HCT116 (cell line): ENCODE measurements at regions not wholly inside any gene's neighbourhood (a gene's known extent, or its start where the extent isn't known, plus 50 kb on each side); places are given as distances from the start of the nearest gene placed in this dataset.

Experiments used
- ATAC-seq: fragments of 200-7000 bp; cut with Tn5 transposase; 2 replicates; pipeline ENCODE4 v1.9.1; 2020; ENCODE audit warnings: mild to moderate bottlenecking, moderate library complexity
- BruUV-seq: library from RNA; stranded (reverse); fragments of 400-500 nt; replicated peaks from 2 replicates; lab custom pipeline; 2021; lab: Mats Ljungman, UMichigan
- CTCF ChIA-PET: fragments of 300-600 bp; sonication (Branson Sonifier 250); formaldehyde crosslinking; loops from one replicate; lab custom pipeline; 2021; ENCODE audit warnings: antibody characterized with exemption; lab: Charles Lee
- POLR2A ChIA-PET: fragments of 300-600, 350-600 bp; sonication (Branson Sonifier 250); formaldehyde crosslinking; loops from one replicate; lab custom pipeline; 2021; ENCODE audit warnings: antibody characterized with exemption; lab: Charles Lee
- RAD21 ChIA-PET, 2 experiments: fragments of 300-600 bp; sonication (Branson Sonifier 250); formaldehyde crosslinking; loops; one replicate each; lab custom pipeline; 2023; ENCODE audit warnings: low total read pairs in 2 of 2; ENCODE audit not compliant: uncharacterized antibody in 2 of 2, unreplicated experiment in 2 of 2, low non-redundant PET in 1 of 2; lab: Charles Lee
- DNase-seq: peaks from one replicate; pipeline ENCODE4 v3.0.0-alpha.2; 2010; ENCODE audit warnings: low read depth, low spot score
- H2AFZ ChIP-seq: fragments of 200-600 bp; shearing (Covaris generic), sonication (generic); 2 replicates; pipeline ENCODE4 v1.6.1; 2017; ENCODE audit warnings: low read depth, mixed run types, mixed read lengths, antibody characterized with exemption, low read length; ENCODE audit not compliant: poor library complexity, severe bottlenecking
- H3K27ac ChIP-seq: 2 replicates; pipeline ENCODE4 v1.5.1; 2012; ENCODE audit warnings: low read depth, low read length
- H3K27me3 ChIP-seq: fragments of 200-600 bp; sonication (generic); 2 replicates; pipeline ENCODE4 v1.6.1; 2016; ENCODE audit warnings: mixed run types, low read length, mixed read lengths; ENCODE audit not compliant: insufficient read depth
- H3K36me3 ChIP-seq, 2 experiments: fragments of 200-500 bp in 1 of 2; fragments of 200-600 bp in 1 of 2; sonication (Bioruptor generic) in 1 of 2; sonication (generic) in 1 of 2; 2 replicates each; pipeline versions ENCODE4 v1.5.1 to v1.6.1; 2014 to 2016; ENCODE audit warnings: low read length in 2 of 2, inconsistent platforms in 1 of 2, mixed read lengths in 1 of 2, mixed run types in 1 of 2; ENCODE audit not compliant: insufficient read depth in 2 of 2, control insufficient read depth in 1 of 2
- H3K4me1 ChIP-seq, 2 experiments: fragments of 200-600 bp in 1 of 2; sonication (generic) in 1 of 2; 2 replicates each; pipeline versions ENCODE4 v1.5.1 to v1.6.1; 2012 to 2017; ENCODE audit warnings: low read length in 2 of 2, inconsistent platforms in 1 of 2, mild to moderate bottlenecking in 1 of 2, mixed read lengths in 1 of 2, mixed run types in 1 of 2, moderate library complexity in 1 of 2; ENCODE audit not compliant: insufficient read depth in 2 of 2, control insufficient read depth in 1 of 2
- H3K4me2 ChIP-seq: fragments of 200-600 bp; sonication (generic); 2 replicates; pipeline ENCODE4 v1.6.1; 2017; ENCODE audit warnings: mixed run types, low read length, mixed read lengths
- H3K4me3 ChIP-seq, 2 experiments: fragments of 200-600 bp in 1 of 2; sonication (generic) in 1 of 2; replicated peaks in 1 of 2; 2 replicates each; pipeline ENCODE4 v1.5.1; 2011 to 2016; ENCODE audit warnings: low read length in 2 of 2, control low read depth in 1 of 2, low read depth in 1 of 2, mild to moderate bottlenecking in 1 of 2, mixed read lengths in 1 of 2, mixed run types in 1 of 2
- H3K79me2 ChIP-seq: fragments of 200-600 bp; sonication (generic); 2 replicates; pipeline ENCODE4 v1.6.1; 2017; ENCODE audit warnings: mild to moderate bottlenecking, mixed run types, low read length, moderate library complexity, mixed read lengths; ENCODE audit not compliant: insufficient read depth
- H3K9ac ChIP-seq: fragments of 200-600 bp; sonication (generic); 2 replicates; pipeline ENCODE4 v1.6.1; 2016; ENCODE audit warnings: low read length, mixed read lengths
- H3K9me2 ChIP-seq: fragments of 200-600 bp; sonication (generic), shearing (Covaris generic); 2 replicates; pipeline ENCODE4 v1.6.1; 2017; ENCODE audit warnings: mixed run types, mild to moderate bottlenecking, moderate library complexity; ENCODE audit not compliant: insufficient read depth
- H3K9me3 ChIP-seq, 2 experiments: fragments of 200-500 bp in 1 of 2; fragments of 200-600 bp in 1 of 2; sonication (Bioruptor generic) in 1 of 2; sonication (generic) in 1 of 2; 2 replicates each; pipeline ENCODE4 v1.6.1; 2014 to 2017; ENCODE audit warnings: low read length in 2 of 2, mixed read lengths in 2 of 2, inconsistent platforms in 1 of 2, low read depth in 1 of 2, mild to moderate bottlenecking in 1 of 2, mixed run types in 1 of 2, moderate library complexity in 1 of 2; ENCODE audit not compliant: control insufficient read depth in 1 of 2, insufficient read depth in 1 of 2
- H4K20me1 ChIP-seq: fragments of 200-600 bp; sonication (generic), shearing (Covaris generic); 2 replicates; pipeline ENCODE4 v1.6.1; 2017; ENCODE audit warnings: mixed run types, mild to moderate bottlenecking, moderate library complexity; ENCODE audit not compliant: insufficient read depth
- CEBPB ChIP-seq: IDR thresholded peaks from 2 replicates; pipeline ENCODE4 v1.6.1; 2012; ENCODE audit warnings: low read depth
- EGR1 ChIP-seq: IDR thresholded peaks from 2 replicates; pipeline ENCODE4 v1.6.1; 2012; ENCODE audit warnings: low read depth
- EZH2 ChIP-seq: fragments of 200-600 bp; sonication (generic); IDR thresholded peaks from 2 replicates; pipeline ENCODE4 v1.6.1; 2017; ENCODE audit warnings: antibody characterized with exemption, mixed run types
- EZH2phosphoT487 ChIP-seq: fragments of 200-600 bp; IDR thresholded peaks from 2 replicates; pipeline ENCODE4 v1.6.1; 2018; ENCODE audit warnings: antibody characterized with exemption, borderline replicate concordance
- FOSL1 ChIP-seq: IDR thresholded peaks from 2 replicates; pipeline ENCODE4 v1.6.1; 2012; ENCODE audit warnings: low read depth
- JUND ChIP-seq: IDR thresholded peaks from 2 replicates; pipeline ENCODE4 v1.6.1; 2012
- POLR2AphosphoS5 ChIP-seq: IDR thresholded peaks from 2 replicates; pipeline ENCODE4 v1.6.1; 2011; ENCODE audit warnings: mild to moderate bottlenecking, low read depth, low read length, moderate library complexity
- RAD21 ChIP-seq: IDR thresholded peaks from 2 replicates; pipeline ENCODE4 v1.6.1; 2012; ENCODE audit warnings: low read depth, mild to moderate bottlenecking
- SIN3A ChIP-seq: IDR thresholded peaks from 2 replicates; pipeline ENCODE4 v1.6.1; 2012; ENCODE audit warnings: low read depth
- SP1 ChIP-seq: IDR thresholded peaks from 2 replicates; pipeline ENCODE4 v1.6.1; 2012; ENCODE audit warnings: low read depth
- SRF ChIP-seq: IDR thresholded peaks from 2 replicates; pipeline ENCODE4 v1.6.1; 2012; ENCODE audit warnings: low read depth
- YY1 ChIP-seq: IDR thresholded peaks from 2 replicates; pipeline ENCODE4 v1.6.1; 2011; ENCODE audit warnings: low read length, low read depth, moderate library complexity, mild to moderate bottlenecking; ENCODE audit not compliant: insufficient replicate concordance; ENCODE audit errors: extremely low read depth
- ZNF274 ChIP-seq: fragments of 200-500 bp; sonication (Bioruptor generic); IDR thresholded peaks from 2 replicates; pipeline ENCODE4 v1.6.1; 2014; ENCODE audit warnings: mild to moderate bottlenecking, low read depth, low read length, inconsistent platforms
- intact Hi-C: fragments of 100-400 bp; cut with micrococcal nuclease; formaldehyde crosslinking; loops from 2 replicates; pipeline ENCODE4 v1.10.0; 2022
- TF ChIP-seq, protein P1 (sequence below), 3 experiments: fragments of 200-600 bp in 1 of 3; sonication (generic) in 1 of 3; IDR thresholded peaks in 2 of 3; conservative IDR thresholded peaks in 1 of 3; 2 replicates each; pipeline ENCODE4 v1.5.1; 2012 to 2017; ENCODE audit warnings: low read depth in 2 of 3, low read length in 2 of 3, antibody characterized with exemption in 1 of 3, borderline replicate concordance in 1 of 3, control low read depth in 1 of 3, mild to moderate bottlenecking in 1 of 3, mixed read lengths in 1 of 3, mixed run types in 1 of 3, moderate library complexity in 1 of 3; ENCODE audit not compliant: insufficient read depth in 1 of 3
- TF ChIP-seq, protein P2 (sequence below): IDR thresholded peaks from 2 replicates; pipeline ENCODE4 v1.6.1; 2012

DNA sequence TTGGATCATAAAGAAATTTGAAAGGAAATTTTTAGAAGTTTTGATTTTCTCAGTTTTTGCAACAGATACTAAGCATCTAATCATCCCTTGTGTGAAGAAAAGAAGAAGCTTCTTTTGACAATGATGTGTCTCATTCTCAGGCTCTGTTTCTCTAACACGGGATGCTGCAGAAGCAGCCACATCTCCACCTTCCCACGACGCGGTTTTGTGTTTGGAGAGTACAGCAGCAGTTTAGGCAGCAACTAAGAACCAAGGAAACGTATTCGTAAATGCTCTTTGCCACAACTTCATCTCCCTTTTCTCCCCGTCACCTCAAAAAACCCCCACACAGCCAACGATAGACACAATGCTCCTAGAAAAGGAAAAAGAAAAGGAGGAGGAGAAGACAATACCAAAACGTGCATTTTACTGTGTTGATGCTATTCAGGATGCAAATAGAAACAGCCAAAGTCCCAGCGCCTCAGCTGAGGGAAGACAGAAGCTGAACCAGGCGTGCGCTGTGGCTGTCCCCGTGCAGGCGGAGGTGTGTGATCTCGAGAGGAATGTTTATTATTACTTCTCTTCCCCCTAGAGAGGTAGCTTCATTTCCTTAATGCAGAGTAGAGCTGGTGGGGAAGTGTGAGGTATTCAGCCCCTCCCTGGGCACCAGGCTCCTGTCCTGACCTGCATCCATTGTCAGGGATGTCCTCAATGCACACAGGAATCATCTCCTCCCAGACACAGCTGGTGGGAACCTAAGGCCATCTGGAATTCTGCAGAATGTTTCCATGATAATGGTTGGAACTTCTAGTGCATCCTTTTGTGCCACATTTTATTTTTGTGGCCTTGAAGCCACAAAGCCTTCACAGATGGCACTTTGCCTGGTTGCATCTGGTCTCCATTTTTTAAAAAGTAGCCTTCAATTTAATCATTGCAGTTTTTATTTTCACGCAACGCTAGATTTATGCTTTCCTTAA lies 174.6 kb upstream of the KLF6 start:
- Histone ChIP-seq H3K9ac (no peak overlapping the region), H4K20me1 (no peaks in the 10 kb centered on the region), H3K4me2 (no peak overlapping the region), H3K4me1 (peaks cover 0 to 6% of the 10 kb centered on the region in 2 experiments; a peak in 1 of 4 replicates), H3K9me3 (no peaks in the 10 kb centered on the region), H3K4me3 (no peak overlapping the region), H3K9me2 (no peaks in the 10 kb centered on the region), H3K27ac (no peak overlapping the region), H3K79me2 (no peaks in the 10 kb centered on the region)
- intact Hi-C loops, result no loop called here
- ATAC-seq (no peak), DNase-seq (no peak)
- ChIA-PET POLR2A (no interaction called here), CTCF (no interaction called here)
- BruUV-seq, result no TSS peak
- TF ChIP-seq SIN3A (no peak), POLR2AphosphoS5 (no peak), SP1 (no peak), ZNF274 (no peak), YY1 (no peak), EZH2phosphoT487 (no peak), EZH2 (no peak), FOSL1 (no peak), RAD21 (no peak), EGR1 (no peak), JUND (no peak), SRF (no peak), CEBPB (no peak)
- TF ChIP-seq, protein P1, sequence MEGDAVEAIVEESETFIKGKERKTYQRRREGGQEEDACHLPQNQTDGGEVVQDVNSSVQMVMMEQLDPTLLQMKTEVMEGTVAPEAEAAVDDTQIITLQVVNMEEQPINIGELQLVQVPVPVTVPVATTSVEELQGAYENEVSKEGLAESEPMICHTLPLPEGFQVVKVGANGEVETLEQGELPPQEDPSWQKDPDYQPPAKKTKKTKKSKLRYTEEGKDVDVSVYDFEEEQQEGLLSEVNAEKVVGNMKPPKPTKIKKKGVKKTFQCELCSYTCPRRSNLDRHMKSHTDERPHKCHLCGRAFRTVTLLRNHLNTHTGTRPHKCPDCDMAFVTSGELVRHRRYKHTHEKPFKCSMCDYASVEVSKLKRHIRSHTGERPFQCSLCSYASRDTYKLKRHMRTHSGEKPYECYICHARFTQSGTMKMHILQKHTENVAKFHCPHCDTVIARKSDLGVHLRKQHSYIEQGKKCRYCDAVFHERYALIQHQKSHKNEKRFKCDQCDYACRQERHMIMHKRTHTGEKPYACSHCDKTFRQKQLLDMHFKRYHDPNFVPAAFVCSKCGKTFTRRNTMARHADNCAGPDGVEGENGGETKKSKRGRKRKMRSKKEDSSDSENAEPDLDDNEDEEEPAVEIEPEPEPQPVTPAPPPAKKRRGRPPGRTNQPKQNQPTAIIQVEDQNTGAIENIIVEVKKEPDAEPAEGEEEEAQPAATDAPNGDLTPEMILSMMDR (IDR thresholded peaks at IDR 0.05 in 2 of 3, conservative IDR thresholded peaks at IDR 0.05 in 1 of 3; ENCODE audit: borderline replicate concordance in 1 of 3, insufficient read depth in 1 of 3, low read depth in 2 of 3, low read length in 2 of 3), result no peak
- TF ChIP-seq, protein P2, sequence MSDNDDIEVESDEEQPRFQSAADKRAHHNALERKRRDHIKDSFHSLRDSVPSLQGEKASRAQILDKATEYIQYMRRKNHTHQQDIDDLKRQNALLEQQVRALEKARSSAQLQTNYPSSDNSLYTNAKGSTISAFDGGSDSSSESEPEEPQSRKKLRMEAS, result no peak
- TF ChIP-seq, all 23 proteins: peak for 0
- no peak overlapping the region for H2AFZ ChIP-seq
- H3K27me3 ChIP-seq, result no peaks in the 10 kb centered on the region
- RAD21 ChIA-PET, result no interaction called here
- no peaks in the 10 kb centered on the region for H3K36me3 ChIP-seq
